H1 (cell line): ENCODE measurements at regions not wholly inside any gene's neighbourhood (a gene's known extent, or its start where the extent isn't known, plus 50 kb on each side); places are given as distances from the start of the nearest gene placed in this dataset.

Source experiments
- CTCF ChIA-PET: fragments of 300-600 bp; sonication (Branson Sonifier 250); formaldehyde crosslinking; loops from one replicate; lab custom pipeline; 2021; ENCODE audit not compliant: partially characterized antibody; lab: Charles Lee
- POLR2A ChIA-PET: fragments of 300-600 bp; sonication (Branson Sonifier 250); formaldehyde crosslinking; loops from one replicate; lab custom pipeline; 2021; ENCODE audit warnings: inconsistent platforms; ENCODE audit not compliant: partially characterized antibody; lab: Charles Lee
- DNase-seq, 2 experiments: peaks; one replicate each; pipeline versions ENCODE4 v3.0.0 to v3.0.0-alpha.2; 2010 to 2022; ENCODE audit warnings: low spot score in 2 of 2, low read depth in 1 of 2, mixed read lengths in 1 of 2
- FAIRE-seq: peaks from 2 replicates; lab custom pipeline; 2011; peaks lifted over from hg19 to GRCh38; lab: Jason Lieb, UNC
- H2AFZ ChIP-seq: 2 replicates; pipeline ENCODE4 v1.8.1; 2012; ENCODE audit warnings: low read length, inconsistent platforms
- H2AK5ac ChIP-seq: 2 replicates; pipeline ENCODE4 v1.6.1; 2013; ENCODE audit warnings: low read depth, low read length
- H2BK120ac ChIP-seq: replicated peaks from 2 replicates; pipeline ENCODE3; 2013; ENCODE audit warnings: low read depth, low read length, inconsistent platforms
- H2BK12ac ChIP-seq: 2 replicates; pipeline ENCODE4 v1.6.1; 2013; ENCODE audit warnings: low read depth, low read length
- H2BK15ac ChIP-seq: 2 replicates; pipeline ENCODE4 v1.6.1; 2013; ENCODE audit warnings: low read length
- H2BK20ac ChIP-seq: 2 replicates; pipeline ENCODE4 v1.6.1; 2013; ENCODE audit warnings: low read length
- H2BK5ac ChIP-seq: 2 replicates; pipeline ENCODE4 v1.6.1; 2013; ENCODE audit warnings: low read depth, low read length
- H3K14ac ChIP-seq: 2 replicates; pipeline ENCODE4 v1.6.1; 2013; ENCODE audit warnings: inconsistent platforms; ENCODE audit not compliant: insufficient read length
- H3K18ac ChIP-seq: 2 replicates; pipeline ENCODE4 v1.6.1; 2013; ENCODE audit warnings: low read length; ENCODE audit errors: extremely low read depth
- H3K23ac ChIP-seq: 2 replicates; pipeline ENCODE4 v1.6.1; 2013; ENCODE audit warnings: inconsistent platforms; ENCODE audit not compliant: insufficient read length
- H3K23me2 ChIP-seq: 2 replicates; pipeline ENCODE4 v1.6.1; 2013; ENCODE audit warnings: low read depth, low read length
- H3K27ac ChIP-seq: 2 replicates; pipeline ENCODE4 v1.6.1; 2011; ENCODE audit warnings: low read depth, low read length, inconsistent platforms
- H3K27me3 ChIP-seq, 4 experiments: replicated peaks in 1 of 4; 1 replicate in 1 of 4; 2 replicates in 3 of 4; pipeline versions ENCODE4 v1.6.1 to v1.8.1; 2011 to 2013; ENCODE audit warnings: low read length in 3 of 4, mild to moderate bottlenecking in 3 of 4, inconsistent platforms in 2 of 4, mixed read lengths in 2 of 4, moderate library complexity in 1 of 4; ENCODE audit not compliant: control insufficient read depth in 3 of 4, insufficient read depth in 3 of 4; ENCODE audit errors: extremely low read depth in 1 of 4
- H3K36me3 ChIP-seq, 4 experiments: 2 replicates each; pipeline versions ENCODE4 v1.6.1 to v1.8.1; 2011 to 2013; ENCODE audit warnings: mild to moderate bottlenecking in 4 of 4, low read length in 3 of 4, moderate library complexity in 2 of 4, control low read depth in 1 of 4, inconsistent platforms in 1 of 4; ENCODE audit not compliant: insufficient read depth in 4 of 4, control insufficient read depth in 2 of 4
- H3K4ac ChIP-seq: replicated peaks from 2 replicates; pipeline ENCODE3; 2013; ENCODE audit warnings: low read length, low read depth, mixed read lengths, inconsistent platforms; ENCODE audit not compliant: insufficient read length
- H3K4me1 ChIP-seq, 4 experiments: replicated peaks in 1 of 4; 1 replicate in 1 of 4; 2 replicates in 3 of 4; pipeline versions ENCODE4 v1.6.1 to v1.8.1; 2011 to 2013; ENCODE audit warnings: low read length in 3 of 4, inconsistent platforms in 2 of 4, mixed read lengths in 1 of 4; ENCODE audit not compliant: insufficient read depth in 4 of 4, control insufficient read depth in 3 of 4
- H3K4me2 ChIP-seq, 2 experiments: 2 replicates each; pipeline versions ENCODE4 v1.6.1 to v1.8.1; 2011 to 2013; ENCODE audit warnings: low read depth in 2 of 2, low read length in 2 of 2, control low read depth in 1 of 2, inconsistent platforms in 1 of 2, mild to moderate bottlenecking in 1 of 2; ENCODE audit not compliant: insufficient read depth in 1 of 2
- H3K4me3 ChIP-seq, 4 experiments: fragments of 200-600, 300-600 bp in 1 of 4; sonication (generic), shearing (Covaris generic), sonication (Bioruptor Twin) in 1 of 4; 2 replicates each; pipeline versions ENCODE4 v1.5.1 to v1.8.1; 2011 to 2016; ENCODE audit warnings: low read length in 4 of 4, low read depth in 3 of 4, control low read depth in 2 of 4, inconsistent platforms in 2 of 4, mild to moderate bottlenecking in 2 of 4, mixed read lengths in 1 of 4, moderate library complexity in 1 of 4; ENCODE audit not compliant: insufficient read depth in 2 of 4; ENCODE audit errors: extremely low read depth in 1 of 4
- H3K56ac ChIP-seq: replicated peaks from 2 replicates; pipeline ENCODE3; 2013; ENCODE audit warnings: low read depth, mild to moderate bottlenecking, mixed read lengths, low read length, inconsistent platforms; ENCODE audit not compliant: insufficient read length
- H3K79me1 ChIP-seq: 2 replicates; pipeline ENCODE4 v1.6.1; 2013; ENCODE audit warnings: low read depth, low read length, control low read depth
- H3K79me2 ChIP-seq, 2 experiments: 2 replicates each; pipeline versions ENCODE4 v1.6.1 to v1.8.1; 2012 to 2013; ENCODE audit warnings: low read length in 2 of 2, mild to moderate bottlenecking in 2 of 2, inconsistent platforms in 1 of 2; ENCODE audit not compliant: insufficient read depth in 2 of 2, control insufficient read depth in 1 of 2
- H3K9ac ChIP-seq, 4 experiments: replicated peaks in 1 of 4; 1 replicate in 1 of 4; 2 replicates in 3 of 4; pipeline versions ENCODE4 v1.6.1 to v1.8.1; 2011 to 2013; ENCODE audit warnings: low read depth in 3 of 4, low read length in 3 of 4, control low read depth in 2 of 4, mild to moderate bottlenecking in 2 of 4, moderate library complexity in 2 of 4, inconsistent platforms in 1 of 4; ENCODE audit errors: extremely low read depth in 1 of 4
- H3K9me3 ChIP-seq, 2 experiments: 2 replicates each; pipeline versions ENCODE4 v1.6.1 to v1.8.1; 2012 to 2013; ENCODE audit warnings: mild to moderate bottlenecking in 2 of 2, moderate library complexity in 2 of 2, control low read depth in 1 of 2, inconsistent platforms in 1 of 2, low read depth in 1 of 2, low read length in 1 of 2, mixed read lengths in 1 of 2; ENCODE audit not compliant: insufficient read depth in 2 of 2
- H4K20me1 ChIP-seq, 2 experiments: replicated peaks in 1 of 2; 2 replicates each; pipeline versions ENCODE3 to v1.8.1; 2011 to 2013; ENCODE audit warnings: inconsistent platforms in 2 of 2, low read length in 2 of 2, mild to moderate bottlenecking in 1 of 2; ENCODE audit not compliant: insufficient read depth in 2 of 2, control insufficient read depth in 1 of 2
- H4K5ac ChIP-seq: 2 replicates; pipeline ENCODE4 v1.6.1; 2013; ENCODE audit warnings: low read length, low read depth, mixed read lengths, inconsistent platforms; ENCODE audit not compliant: insufficient read length
- H4K8ac ChIP-seq: 2 replicates; pipeline ENCODE4 v1.8.0; 2013; ENCODE audit warnings: mild to moderate bottlenecking, moderate library complexity, low read length, inconsistent platforms; ENCODE audit not compliant: insufficient read depth; ENCODE audit errors: extremely low read depth
- H4K91ac ChIP-seq: replicated peaks from 2 replicates; pipeline ENCODE3; 2013; ENCODE audit warnings: low read length, mixed read lengths, inconsistent platforms; ENCODE audit not compliant: insufficient read length
- EP300 ChIP-seq, 2 experiments: IDR thresholded peaks; 1 replicate in 1 of 2; 2 replicates in 1 of 2; pipeline ENCODE4 v1.6.1; 2011 to 2012; ENCODE audit warnings: low read depth in 2 of 2, low read length in 2 of 2, mild to moderate bottlenecking in 2 of 2, borderline replicate concordance in 1 of 2, inconsistent platforms in 1 of 2, moderate library complexity in 1 of 2
- KDM4A ChIP-seq: IDR thresholded peaks from one replicate; pipeline ENCODE4 v1.7.1; 2012; ENCODE audit warnings: low read depth, mild to moderate bottlenecking, moderate library complexity, low read length, inconsistent platforms; ENCODE audit not compliant: severe bottlenecking
- RNF2 ChIP-seq: fragments of 200-900, 300-1000 bp; sonication (generic); IDR thresholded peaks from 2 replicates; pipeline ENCODE4 v1.7.1; 2016; ENCODE audit warnings: borderline replicate concordance, low read depth, mild to moderate bottlenecking, antibody characterized with exemption, low read length; ENCODE audit not compliant: poor library complexity, severe bottlenecking; ENCODE audit errors: missing control alignments
- WGBS, 2 experiments: shearing (Covaris generic) in 1 of 2; methylation state at CpG; one replicate each; pipeline versions ENCODE4 v1.1.6 to v1.1.7; 2013 to 2015; ENCODE audit warnings: low lambda C conversion rate in 2 of 2, mixed read lengths in 2 of 2, inconsistent platforms in 1 of 2, low coverage in 1 of 2, missing lambda C conversion rate in 1 of 2; ENCODE audit not compliant: insufficient replicate concordance in 2 of 2, insufficient coverage in 1 of 2, insufficient read length in 1 of 2; ENCODE audit errors: extremely low coverage in 1 of 2, missing lambda C conversion rate in 1 of 2; 5-methylcytosine and 5-hydroxymethylcytosine counted together

DNA sequence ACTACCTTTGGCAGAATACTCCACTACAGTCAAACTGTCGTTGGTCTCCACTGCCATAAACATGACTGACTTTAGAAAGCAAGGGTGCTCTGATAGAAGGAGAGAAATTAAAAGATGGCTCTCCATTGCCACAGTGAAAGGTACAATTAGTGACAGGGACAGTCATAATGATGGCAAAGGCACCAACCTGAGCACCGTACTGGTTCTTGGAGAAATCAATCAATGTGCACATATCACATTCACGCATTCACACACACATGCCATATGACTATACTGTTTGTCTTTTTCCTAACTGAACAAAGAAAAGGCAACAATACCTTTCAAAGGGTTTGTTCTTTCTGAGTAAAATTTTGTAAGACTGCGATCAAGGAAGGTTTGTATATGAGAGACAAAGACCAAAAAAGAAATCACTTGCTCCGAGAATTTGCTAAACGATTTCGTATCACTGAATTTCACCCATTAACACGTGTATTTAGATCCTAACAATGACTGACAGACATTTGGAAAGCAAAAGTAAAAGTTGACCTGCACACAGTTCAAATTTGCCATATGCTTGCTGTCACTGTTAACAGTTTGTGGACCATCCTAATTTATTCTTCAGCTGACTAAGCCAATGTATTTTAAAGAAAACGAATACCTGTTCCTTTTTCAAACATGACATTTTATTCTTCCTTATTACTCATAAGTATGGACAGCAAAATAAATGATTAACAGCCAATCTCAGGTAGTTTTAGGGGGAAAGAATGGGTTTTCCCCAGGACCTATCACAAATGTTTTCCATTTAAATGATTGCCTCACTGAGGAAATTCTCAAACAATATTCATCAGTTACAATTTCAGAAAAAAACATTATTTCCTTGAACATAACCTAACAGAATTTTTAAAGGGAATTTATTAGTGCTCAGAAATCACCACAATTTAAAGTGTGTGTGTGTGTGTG, 644.4 kb downstream of the ZEB2 start:
- no peak overlapping the region for H4K5ac ChIP-seq

More for the DNA sequence above, 644.4 kb downstream of the ZEB2 start:
- Histone ChIP-seq H3K27ac (no peak overlapping the region), H3K4me2 (no peak overlapping the region), H3K4me3 (no peak overlapping the region), H4K91ac (no peak overlapping the region), H2BK120ac (no peak overlapping the region), H3K56ac (no peak overlapping the region), H3K36me3 (no peaks in the 10 kb centered on the region), H3K4me1 (peaks cover 3 to 9% (median 4%) of the 10 kb centered on the region in 4 experiments; a peak in 6 of 7 replicates), H2AFZ (no peak overlapping the region), H3K18ac (no peak overlapping the region), H4K8ac (no peak overlapping the region), H3K23me2 (no peaks in the 10 kb centered on the region), H2AK5ac (no peak overlapping the region), H2BK20ac (no peak overlapping the region), H2BK5ac (no peak overlapping the region), H4K20me1 (no peaks in the 10 kb centered on the region), H3K4ac (no peak overlapping the region), H2BK12ac (no peak overlapping the region), H3K23ac (no peak overlapping the region), H3K9ac (no peak overlapping the region), H3K27me3 (no peaks in the 10 kb centered on the region), H3K79me2 (no peaks in the 10 kb centered on the region), H2BK15ac (no peak overlapping the region), H3K14ac (no peak overlapping the region), H3K79me1 (no peaks in the 10 kb centered on the region), H3K9me3 (peaks cover 1 to 16% of the 10 kb centered on the region in 2 experiments; a peak in 2 of 4 replicates)
- ChIA-PET POLR2A (no interaction called here), CTCF (no interaction called here)
- no peak for DNase-seq
- 84% methylated on average over 9 of the region's 9 CpGs; no CpG with 5 or more reads in 1 of the 2 experiments for WGBS, 2 experiments
- TF ChIP-seq KDM4A (no peak), EP300 (IDR thresholded peaks at IDR 0.05; ENCODE audit: borderline replicate concordance in 1 of 2, low read depth in 2 of 2, low read length in 2 of 2) (no peak), RNF2 (no peak)
- no peak for FAIRE-seq
